ENCODE measurements at regions not wholly inside any gene's neighbourhood (a gene's known extent, or its start where the extent isn't known, plus 50 kb on each side); places are given as distances from the start of the nearest gene placed in this dataset.
"Not testable (repeated sequence)": the region's sequence is repeated elsewhere in the genome, so short reads cannot be mapped to it uniquely, and the experiment has no call there.

- no peak overlapping the region for H3K4me3 ChIP-seq
- peaks cover 0 to 2% (median 0%) of the 10 kb centered on the region in 4 donors for H3K9me3 ChIP-seq
- no peaks in the 10 kb centered on the region for H3K27me3 ChIP-seq
- TF ChIP-seq POLR2A (IDR thresholded peaks at IDR 0.05) (no peak), EP300 (IDR thresholded peaks at IDR 0.05) (no peak), POLR2AphosphoS5 (IDR thresholded peaks at IDR 0.05) (no peak)
- TF ChIP-seq, protein P1, sequence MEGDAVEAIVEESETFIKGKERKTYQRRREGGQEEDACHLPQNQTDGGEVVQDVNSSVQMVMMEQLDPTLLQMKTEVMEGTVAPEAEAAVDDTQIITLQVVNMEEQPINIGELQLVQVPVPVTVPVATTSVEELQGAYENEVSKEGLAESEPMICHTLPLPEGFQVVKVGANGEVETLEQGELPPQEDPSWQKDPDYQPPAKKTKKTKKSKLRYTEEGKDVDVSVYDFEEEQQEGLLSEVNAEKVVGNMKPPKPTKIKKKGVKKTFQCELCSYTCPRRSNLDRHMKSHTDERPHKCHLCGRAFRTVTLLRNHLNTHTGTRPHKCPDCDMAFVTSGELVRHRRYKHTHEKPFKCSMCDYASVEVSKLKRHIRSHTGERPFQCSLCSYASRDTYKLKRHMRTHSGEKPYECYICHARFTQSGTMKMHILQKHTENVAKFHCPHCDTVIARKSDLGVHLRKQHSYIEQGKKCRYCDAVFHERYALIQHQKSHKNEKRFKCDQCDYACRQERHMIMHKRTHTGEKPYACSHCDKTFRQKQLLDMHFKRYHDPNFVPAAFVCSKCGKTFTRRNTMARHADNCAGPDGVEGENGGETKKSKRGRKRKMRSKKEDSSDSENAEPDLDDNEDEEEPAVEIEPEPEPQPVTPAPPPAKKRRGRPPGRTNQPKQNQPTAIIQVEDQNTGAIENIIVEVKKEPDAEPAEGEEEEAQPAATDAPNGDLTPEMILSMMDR (IDR thresholded peaks at IDR 0.05): no peak
- H3K36me3 ChIP-seq: no peaks in the 10 kb centered on the region
- no peak for DNase-seq
- intact Hi-C loops (cut with DNase I): no loop called here
- H3K4me1 ChIP-seq: no peaks in the 10 kb centered on the region
- 89 to 93% methylated on average over 2 of the region's 2 CpGs for WGBS, 2 donors
- H3K27ac ChIP-seq: no peak overlapping the region
Observed at GRCh38 chr10:84863675-84864074, 535.3 kb downstream of the CCSER2 start.

DNA sequence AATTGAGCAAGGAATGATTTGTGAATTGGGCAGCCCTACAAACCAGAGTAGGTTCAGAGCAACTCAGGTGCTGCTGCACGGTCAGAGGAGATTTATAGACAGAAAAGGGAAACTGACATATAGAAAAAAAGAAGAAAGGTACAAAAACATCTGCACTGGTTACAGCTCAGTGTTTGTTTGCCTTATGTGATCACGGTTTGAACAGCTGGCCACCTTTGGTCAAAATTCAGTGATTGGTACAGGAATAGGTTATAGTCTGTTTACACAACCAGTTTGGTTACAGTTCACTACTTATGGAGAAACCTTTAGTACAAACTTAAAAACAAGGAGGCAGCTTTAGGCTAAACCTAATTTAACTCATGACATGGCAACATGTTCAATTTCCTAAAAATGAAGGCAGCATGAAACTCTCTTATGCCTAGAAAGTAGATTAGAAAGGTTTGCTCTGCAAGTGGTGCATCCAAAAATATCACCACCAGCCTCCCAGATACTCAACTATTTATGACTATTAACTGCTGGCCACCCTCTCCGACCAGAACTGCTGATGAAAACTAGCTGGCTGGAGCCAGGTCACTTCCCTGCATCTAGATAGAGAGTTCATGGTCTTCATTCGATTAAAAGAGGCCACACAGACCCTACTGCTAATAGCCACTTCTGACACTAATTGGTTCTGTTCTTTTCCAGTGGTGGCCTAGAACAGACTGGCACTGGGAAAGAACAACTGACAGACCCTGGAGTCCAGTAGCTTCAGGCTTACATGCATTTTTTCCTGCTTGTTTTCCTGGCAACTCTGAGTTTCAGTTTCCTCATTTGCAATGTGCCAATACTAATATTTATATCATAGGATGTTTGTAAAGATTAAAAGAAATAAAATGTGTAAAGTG, 548.0 kb downstream of the CCSER2 start:
- TF ChIP-seq POLR2AphosphoS5 (IDR thresholded peaks at IDR 0.05) (no peak), POLR2A (IDR thresholded peaks at IDR 0.05) (no peak), EP300 (IDR thresholded peaks at IDR 0.05) (no peak)
- TF ChIP-seq, protein P1 (IDR thresholded peaks at IDR 0.05): no peak
- no peak for DNase-seq
- H3K36me3 ChIP-seq: no peaks in the 10 kb centered on the region
- H3K27me3 ChIP-seq: no peaks in the 10 kb centered on the region
- no peaks in the 10 kb centered on the region for H3K9me3 ChIP-seq
- H3K27ac ChIP-seq: no peak overlapping the region
- H3K4me1 ChIP-seq: no peaks in the 10 kb centered on the region
- H3K4me3 ChIP-seq: no peak overlapping the region
- 24 to 47% methylated on average over 4 of the region's 4 CpGs for WGBS, 2 donors
- intact Hi-C loops (cut with DNase I): no loop called here

- intact Hi-C loops (cut with DNase I): no loop called here
- no peaks in the 10 kb centered on the region for H3K27me3 ChIP-seq
- no peak for TF ChIP-seq POLR2AphosphoS5 (IDR thresholded peaks at IDR 0.05)
- no peak for TF ChIP-seq POLR2A (IDR thresholded peaks at IDR 0.05)
- no peak for TF ChIP-seq EP300 (IDR thresholded peaks at IDR 0.05)
- TF ChIP-seq, protein P1 (IDR thresholded peaks at IDR 0.05): no peak
- no peak overlapping the region for H3K27ac ChIP-seq
- DNase-seq: no peak
- H3K9me3 ChIP-seq: no peaks in the 10 kb centered on the region
- H3K36me3 ChIP-seq: no peaks in the 10 kb centered on the region
- WGBS, 2 donors: 57 to 69% methylated on average over 2 of the region's 2 CpGs
- H3K4me3 ChIP-seq: no peak overlapping the region
- H3K4me1 ChIP-seq: no peaks in the 10 kb centered on the region
Observed at GRCh38 chr10:84879991-84880390, 551.6 kb downstream of the CCSER2 start.

GRCh38 chr10:84881696-84882095, 553.3 kb downstream of the CCSER2 start:
- intact Hi-C loops (cut with DNase I); H3K27me3 ChIP-seq; H3K36me3 ChIP-seq; H3K9me3 ChIP-seq; H3K4me3 ChIP-seq; H3K4me1 ChIP-seq; DNase-seq; H3K27ac ChIP-seq: not testable (repeated sequence)
- 71 to 87% methylated on average over 3 of the region's 3 CpGs for WGBS, 2 donors

DNA sequence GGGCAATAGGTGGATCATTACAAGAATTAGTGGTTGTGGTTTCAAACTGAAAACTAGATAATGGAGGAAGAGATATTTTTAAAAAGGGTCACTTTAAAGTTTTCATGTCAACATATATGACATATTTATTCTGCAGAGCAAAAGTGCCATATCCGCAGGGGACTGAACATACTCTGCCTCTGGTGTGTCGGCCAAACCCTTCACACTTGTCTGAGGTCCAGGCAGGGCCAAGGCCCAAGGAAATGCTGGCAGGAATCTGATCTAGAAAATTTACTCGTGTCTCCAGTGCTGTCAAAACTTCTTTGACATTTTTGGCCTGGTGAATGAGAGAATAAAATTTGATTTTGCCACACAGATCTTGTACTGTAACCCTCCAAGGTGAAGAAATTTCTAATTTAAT, 562.3 kb downstream of the CCSER2 start:
- Histone ChIP-seq H3K36me3 (no peaks in the 10 kb centered on the region), H3K27me3 (no peaks in the 10 kb centered on the region), H3K27ac (no peak overlapping the region), H3K9me3 (no peaks in the 10 kb centered on the region), H3K4me1 (no peaks in the 10 kb centered on the region), H3K4me3 (no peak overlapping the region)
- intact Hi-C loops (cut with DNase I): no loop called here
- WGBS, 2 donors: 70 to 77% methylated on average over 3 of the region's 3 CpGs
- TF ChIP-seq, protein P1 (IDR thresholded peaks at IDR 0.05): no peak
- TF ChIP-seq POLR2AphosphoS5 (IDR thresholded peaks at IDR 0.05): no peak
- TF ChIP-seq POLR2A (IDR thresholded peaks at IDR 0.05): no peak
- TF ChIP-seq EP300 (IDR thresholded peaks at IDR 0.05): no peak
- no peak for DNase-seq
